ENCODE measurements at regions not wholly inside any gene's neighbourhood (a gene's known extent, or its start where the extent isn't known, plus 50 kb on each side); places are given as distances from the start of the nearest gene placed in this dataset.

DNA sequence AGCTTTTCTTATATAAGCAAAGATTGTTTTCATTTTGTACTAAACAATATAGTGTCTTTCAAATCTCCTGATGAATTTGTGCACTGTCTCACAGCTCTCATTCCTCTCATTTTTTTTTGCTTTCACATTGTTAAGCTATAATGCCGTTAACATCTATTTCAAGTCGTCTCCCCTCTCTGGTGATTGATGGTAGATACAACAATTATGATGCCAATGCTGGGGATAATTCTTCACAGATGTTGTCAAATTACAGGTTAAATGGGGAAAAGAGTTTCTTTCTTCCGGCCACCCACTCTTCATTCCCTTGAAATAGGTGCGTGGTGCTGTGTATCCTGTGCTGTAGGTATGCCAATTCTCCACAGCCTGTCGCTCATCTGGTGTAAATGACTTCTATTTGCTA lies 1053.7 kb upstream of the ZEB2 start:
- no peaks in the 10 kb centered on the region for H3K36me3 ChIP-seq

DNA sequence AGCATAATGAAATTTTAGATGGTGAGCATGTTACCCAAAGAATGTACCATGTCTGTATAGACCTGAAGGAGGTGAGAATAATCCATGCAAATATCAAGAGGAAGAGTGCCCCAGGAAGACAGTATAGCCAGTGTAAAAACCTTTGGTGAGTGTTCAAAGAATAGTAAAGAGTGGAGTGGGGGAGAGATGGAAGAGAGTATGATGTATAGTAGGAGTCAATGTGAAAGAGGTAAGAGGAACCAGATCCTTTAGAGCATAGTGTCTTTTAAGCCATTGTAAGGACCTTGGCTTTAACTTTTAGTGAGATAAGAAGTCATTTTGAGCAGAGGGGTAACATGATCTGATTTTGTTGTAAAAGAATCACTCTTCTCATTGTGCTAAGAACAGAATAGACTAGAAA lies 1052.3 kb upstream of the ZEB2 start:
- no peak overlapping the region for H3K4me3 ChIP-seq
- H3K9me3 ChIP-seq: no peaks in the 10 kb centered on the region
- H3K27me3 ChIP-seq: no peaks in the 10 kb centered on the region
- TF ChIP-seq, protein P1, sequence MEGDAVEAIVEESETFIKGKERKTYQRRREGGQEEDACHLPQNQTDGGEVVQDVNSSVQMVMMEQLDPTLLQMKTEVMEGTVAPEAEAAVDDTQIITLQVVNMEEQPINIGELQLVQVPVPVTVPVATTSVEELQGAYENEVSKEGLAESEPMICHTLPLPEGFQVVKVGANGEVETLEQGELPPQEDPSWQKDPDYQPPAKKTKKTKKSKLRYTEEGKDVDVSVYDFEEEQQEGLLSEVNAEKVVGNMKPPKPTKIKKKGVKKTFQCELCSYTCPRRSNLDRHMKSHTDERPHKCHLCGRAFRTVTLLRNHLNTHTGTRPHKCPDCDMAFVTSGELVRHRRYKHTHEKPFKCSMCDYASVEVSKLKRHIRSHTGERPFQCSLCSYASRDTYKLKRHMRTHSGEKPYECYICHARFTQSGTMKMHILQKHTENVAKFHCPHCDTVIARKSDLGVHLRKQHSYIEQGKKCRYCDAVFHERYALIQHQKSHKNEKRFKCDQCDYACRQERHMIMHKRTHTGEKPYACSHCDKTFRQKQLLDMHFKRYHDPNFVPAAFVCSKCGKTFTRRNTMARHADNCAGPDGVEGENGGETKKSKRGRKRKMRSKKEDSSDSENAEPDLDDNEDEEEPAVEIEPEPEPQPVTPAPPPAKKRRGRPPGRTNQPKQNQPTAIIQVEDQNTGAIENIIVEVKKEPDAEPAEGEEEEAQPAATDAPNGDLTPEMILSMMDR (IDR thresholded peaks at IDR 0.05): no peak
- TF ChIP-seq EP300 (IDR thresholded peaks at IDR 0.05) (no peak), POLR2A (IDR thresholded peaks at IDR 0.05) (no peak)
- no peaks in the 10 kb centered on the region for H3K4me1 ChIP-seq (ENCODE audit: insufficient read depth)
- no peaks in the 10 kb centered on the region for H3K36me3 ChIP-seq
- intact Hi-C loops (cut with DNase I): no loop called here
- no peak for DNase-seq
- no peak overlapping the region for H3K27ac ChIP-seq

More for the DNA sequence above, 1053.7 kb upstream of the ZEB2 start:
- Histone ChIP-seq H3K27ac (no peak overlapping the region), H3K4me1 (ENCODE audit: insufficient read depth) (no peaks in the 10 kb centered on the region), H3K4me3 (no peak overlapping the region), H3K27me3 (no peaks in the 10 kb centered on the region), H3K9me3 (no peaks in the 10 kb centered on the region)
- TF ChIP-seq, protein P1 (IDR thresholded peaks at IDR 0.05): no peak
- no peak for TF ChIP-seq POLR2A (IDR thresholded peaks at IDR 0.05)
- no peak for TF ChIP-seq EP300 (IDR thresholded peaks at IDR 0.05)
- intact Hi-C loops (cut with DNase I): no loop called here
- no peak for DNase-seq
- 80 to 81% (median 81%) methylated on average over 5 of the region's 5 CpGs for WGBS, 3 donors

DNA sequence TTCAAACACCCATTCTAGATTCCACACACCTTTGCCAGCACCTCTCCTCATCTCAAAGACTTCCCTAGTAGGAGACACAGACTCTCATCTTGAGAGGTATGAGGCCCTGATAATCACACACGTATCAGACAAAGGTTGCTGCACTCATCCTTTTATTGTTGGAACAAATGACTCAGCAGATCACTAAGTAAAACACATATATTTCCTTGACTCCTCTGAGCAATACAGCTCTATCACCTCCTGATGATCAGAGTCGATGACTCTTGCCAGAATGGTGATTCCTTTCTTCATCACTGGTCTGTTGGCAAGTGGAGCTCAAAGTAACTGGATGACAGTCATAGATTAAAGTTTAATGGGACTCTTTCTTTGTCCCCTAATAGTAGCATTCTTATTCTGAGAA lies 1049.2 kb upstream of the ZEB2 start:
- H3K27me3 ChIP-seq: no peaks in the 10 kb centered on the region
- intact Hi-C loops (cut with DNase I): no loop called here
- 81 to 89% (median 83%) methylated on average over 2 of the region's 2 CpGs for WGBS, 3 donors
- no peak for DNase-seq
- H3K4me3 ChIP-seq: no peak overlapping the region
- H3K4me1 ChIP-seq (ENCODE audit: insufficient read depth): no peaks in the 10 kb centered on the region
- no peaks in the 10 kb centered on the region for H3K9me3 ChIP-seq
- H3K36me3 ChIP-seq: no peaks in the 10 kb centered on the region
- TF ChIP-seq, protein P1 (IDR thresholded peaks at IDR 0.05): no peak
- no peak for TF ChIP-seq POLR2A (IDR thresholded peaks at IDR 0.05)
- no peak for TF ChIP-seq EP300 (IDR thresholded peaks at IDR 0.05)
- no peak overlapping the region for H3K27ac ChIP-seq

DNA sequence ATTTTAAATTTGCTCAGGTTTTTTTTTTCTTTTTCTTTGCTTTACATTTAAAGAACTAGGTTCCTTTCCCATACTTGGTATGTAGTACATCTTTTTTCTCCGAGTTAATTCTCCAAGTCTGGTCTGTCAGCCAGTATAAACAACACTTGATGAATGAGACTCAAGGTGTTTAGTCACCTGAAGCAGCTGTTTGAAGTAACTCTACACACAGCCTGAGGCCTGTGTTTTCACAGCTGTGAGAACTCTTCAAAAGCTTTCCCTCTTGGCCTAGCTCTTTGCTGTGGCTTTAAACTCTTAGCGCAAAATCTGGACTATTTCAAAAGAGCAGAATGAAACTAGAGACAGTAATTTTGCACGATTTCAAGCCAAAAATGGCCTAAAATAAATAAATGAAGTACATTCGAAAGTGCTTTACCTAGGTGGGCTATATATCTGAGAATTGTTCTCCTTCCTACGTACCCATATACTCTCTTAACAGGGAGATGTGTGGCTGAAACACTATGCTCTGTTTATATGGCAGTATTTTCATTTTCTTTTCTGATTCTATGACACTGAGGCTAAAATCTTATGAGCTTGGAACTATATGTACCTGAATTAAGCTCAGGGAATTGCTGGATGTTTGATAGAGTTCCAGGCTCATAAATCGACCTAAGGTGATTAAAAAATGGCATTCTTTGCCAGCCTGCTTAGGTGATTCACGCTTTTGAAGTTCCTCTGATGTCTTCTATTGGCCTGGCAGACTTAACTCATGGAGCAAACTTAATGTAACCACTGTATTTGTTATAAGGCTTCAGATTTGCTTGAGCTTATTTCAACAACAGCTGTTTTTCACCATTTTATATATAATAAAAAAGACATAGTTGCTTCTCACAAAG lies 1044.1 kb upstream of the ZEB2 start:
- H3K27ac ChIP-seq: no peak overlapping the region
- no peaks in the 10 kb centered on the region for H3K27me3 ChIP-seq
- WGBS, 3 donors: 67 to 72% (median 71%) methylated on average over 7 of the region's 7 CpGs
- no peaks in the 10 kb centered on the region for H3K9me3 ChIP-seq
- no peaks in the 10 kb centered on the region for H3K4me1 ChIP-seq (ENCODE audit: insufficient read depth)
- TF ChIP-seq EP300 (IDR thresholded peaks at IDR 0.05) (no peak), POLR2A (IDR thresholded peaks at IDR 0.05) (no peak)
- TF ChIP-seq, protein P1 (IDR thresholded peaks at IDR 0.05): no peak
- DNase-seq: no peak
- no peak overlapping the region for H3K4me3 ChIP-seq
- intact Hi-C loops (cut with DNase I): no loop called here
- no peaks in the 10 kb centered on the region for H3K36me3 ChIP-seq
